HG02759 (cell line): ENCODE measurements at regions not wholly inside any gene's neighbourhood (a gene's known extent, or its start where the extent isn't known, plus 50 kb on each side); places are given as distances from the start of the nearest gene placed in this dataset.

Experiments
- ATAC-seq: cut with Tn5 transposase; IDR thresholded peaks from one replicate; pipeline ENCODE4 v1.9.1; 2021; ENCODE audit warnings: mild to moderate bottlenecking, moderate library complexity; ENCODE audit not compliant: unreplicated experiment

- ATAC-seq, result no peak
These were observed 267.0 kb upstream of the UMPS start for GRCh38 chr3:124463234-124463633.

- ATAC-seq, result no peak
These were observed 262.0 kb upstream of the UMPS start for GRCh38 chr3:124467980-124468902.

- no peak for ATAC-seq
These were observed 260.7 kb upstream of the UMPS start for GRCh38 chr3:124469555-124469954.

- no peak for ATAC-seq
These were observed 251.4 kb upstream of the UMPS start for GRCh38 chr3:124478830-124479229.

GRCh38 chr3:124483915-124484470 lies 246.3 kb upstream of the UMPS start:
- no peak for ATAC-seq

GRCh38 chr3:124486324-124486723 lies 243.9 kb upstream of the UMPS start:
- no peak for ATAC-seq

GRCh38 chr3:124489506-124489905 lies 240.7 kb upstream of the UMPS start:
- ATAC-seq, result no peak

GRCh38 chr3:124491098-124491497 lies 239.2 kb upstream of the UMPS start:
- ATAC-seq, result no peak

- no peak for ATAC-seq
These were observed 238.4 kb upstream of the UMPS start for GRCh38 chr3:124491875-124492274.

GRCh38 chr3:124492824-124493223 lies 237.4 kb upstream of the UMPS start:
- ATAC-seq, result no peak

GRCh38 chr3:124496061-124496460 lies 234.2 kb upstream of the UMPS start:
- ATAC-seq, result no peak

- no peak for ATAC-seq
These were observed 232.8 kb upstream of the UMPS start for GRCh38 chr3:124497487-124497886.

- ATAC-seq, result no peak
These were observed 231.4 kb upstream of the UMPS start for GRCh38 chr3:124498891-124499290.

- ATAC-seq, result no peak
These were observed 225.8 kb upstream of the UMPS start for GRCh38 chr3:124504332-124505059.

- no peak for ATAC-seq
These were observed 220.4 kb upstream of the UMPS start for GRCh38 chr3:124509884-124510283.

- ATAC-seq, result no peak
These were observed 220.0 kb upstream of the UMPS start for GRCh38 chr3:124510290-124510689.

- no peak for ATAC-seq
These were observed 217.2 kb upstream of the UMPS start for GRCh38 chr3:124512881-124513609.

- no peak for ATAC-seq
These were observed 216.6 kb upstream of the UMPS start for GRCh38 chr3:124513610-124513997.

- ATAC-seq, result no peak
These were observed 215.6 kb upstream of the UMPS start for GRCh38 chr3:124514683-124515082.

GRCh38 chr3:124516333-124516732 lies 213.9 kb upstream of the UMPS start:
- ATAC-seq, result no peak

- ATAC-seq, result no peak
These were observed 212.9 kb upstream of the UMPS start for GRCh38 chr3:124517306-124517705.
